Tibial nerve (tissue), 4 donors: ENCODE measurements at regions not wholly inside any gene's neighbourhood (a gene's known extent, or its start where the extent isn't known, plus 50 kb on each side); places are given as distances from the start of the nearest gene placed in this dataset.

Experiments
- CTCF ChIP-seq, 5 experiments: fragments of 200-600 bp in 3 of 5; fragments of 450-650 bp in 2 of 5; sonication (generic) in 3 of 5; IDR thresholded peaks; one replicate each; pipeline ENCODE4 v1.5.1; 2016 to 2019; ENCODE audit warnings: antibody characterized with exemption in 5 of 5, mild to moderate bottlenecking in 3 of 5, moderate library complexity in 2 of 5
- EP300 ChIP-seq, 2 donors: sonication (generic); formaldehyde crosslinking; IDR thresholded peaks; one replicate each; pipeline ENCODE4 v1.6.1; 2017; ENCODE audit warnings: antibody characterized with exemption in 2 of 2, mild to moderate bottlenecking in 1 of 2
- POLR2A ChIP-seq, 2 donors: fragments of 450-650 bp; IDR thresholded peaks; one replicate each; pipeline ENCODE4 v1.6.1; 2017; ENCODE audit warnings: antibody characterized with exemption in 2 of 2, mild to moderate bottlenecking in 2 of 2, moderate library complexity in 2 of 2

- no peak for TF ChIP-seq CTCF (IDR thresholded peaks at IDR 0.05)
- TF ChIP-seq EP300 (IDR thresholded peaks at IDR 0.05), result no peak
- no peak for TF ChIP-seq POLR2A (IDR thresholded peaks at IDR 0.05)
These were observed 138.6 kb upstream of the SFRP2 start for GRCh38 chr4:153927451-153927850.
